ENCODE measurements at regions not wholly inside any gene's neighbourhood (a gene's known extent, or its start where the extent isn't known, plus 50 kb on each side); places are given as distances from the start of the nearest gene placed in this dataset.

GRCh38 chr7:97337849-97338248, 220.4 kb downstream of the SDHAF3 start:
- no peak for TF ChIP-seq CTCF (IDR thresholded peaks at IDR 0.05)
- no peak for TF ChIP-seq POLR2A (IDR thresholded peaks at IDR 0.05)
